ENCODE measurements at regions not wholly inside any gene's neighbourhood (a gene's known extent, or its start where the extent isn't known, plus 50 kb on each side); places are given as distances from the start of the nearest gene placed in this dataset.
"Not testable (repeated sequence)": the region's sequence is repeated elsewhere in the genome, so short reads cannot be mapped to it uniquely, and the experiment has no call there.

- in situ Hi-C loops (cut with HindIII; ENCODE audit: low sequenced_read_pairs): not testable (repeated sequence)
These were observed 379.1 kb upstream of the PIK3R1 start for GRCh38 chr5:67836496-67836895.

- in situ Hi-C loops (cut with HindIII; ENCODE audit: low sequenced_read_pairs): no loop called here
These were observed 384.5 kb upstream of the PIK3R1 start for GRCh38 chr5:67831048-67831447.

- in situ Hi-C loops (cut with HindIII; ENCODE audit: low sequenced_read_pairs): no loop called here
These were observed 388.0 kb upstream of the PIK3R1 start for GRCh38 chr5:67827541-67827940.

GRCh38 chr5:67824852-67825251, 390.7 kb upstream of the PIK3R1 start:
- in situ Hi-C loops (cut with HindIII; ENCODE audit: low sequenced_read_pairs): no loop called here

GRCh38 chr5:67817652-67818051, 397.9 kb upstream of the PIK3R1 start:
- in situ Hi-C loops (cut with HindIII; ENCODE audit: low sequenced_read_pairs): no loop called here

GRCh38 chr5:67816456-67816855, 399.1 kb upstream of the PIK3R1 start:
- in situ Hi-C loops (cut with HindIII; ENCODE audit: low sequenced_read_pairs): no loop called here

- in situ Hi-C loops (cut with HindIII; ENCODE audit: low sequenced_read_pairs): no loop called here
These were observed 399.8 kb upstream of the PIK3R1 start for GRCh38 chr5:67815455-67816391.

- in situ Hi-C loops (cut with HindIII; ENCODE audit: low sequenced_read_pairs): no loop called here
These were observed 400.8 kb upstream of the PIK3R1 start for GRCh38 chr5:67814569-67815311.

- in situ Hi-C loops (cut with HindIII; ENCODE audit: low sequenced_read_pairs): no loop called here
These were observed 401.5 kb upstream of the PIK3R1 start for GRCh38 chr5:67813877-67814539.

- in situ Hi-C loops (cut with HindIII; ENCODE audit: low sequenced_read_pairs): no loop called here
These were observed 406.0 kb upstream of the PIK3R1 start for GRCh38 chr5:67809589-67809988.

- in situ Hi-C loops (cut with HindIII; ENCODE audit: low sequenced_read_pairs): no loop called here
These were observed 407.2 kb upstream of the PIK3R1 start for GRCh38 chr5:67808340-67808739.

- in situ Hi-C loops (cut with HindIII; ENCODE audit: low sequenced_read_pairs): no loop called here
These were observed 408.1 kb upstream of the PIK3R1 start for GRCh38 chr5:67807439-67807888.

- in situ Hi-C loops (cut with HindIII; ENCODE audit: low sequenced_read_pairs): no loop called here
These were observed 408.7 kb upstream of the PIK3R1 start for GRCh38 chr5:67806654-67807438.

- in situ Hi-C loops (cut with HindIII; ENCODE audit: low sequenced_read_pairs): no loop called here
These were observed 409.7 kb upstream of the PIK3R1 start for GRCh38 chr5:67805666-67806348.

- in situ Hi-C loops (cut with HindIII; ENCODE audit: low sequenced_read_pairs): no loop called here
These were observed 412.8 kb upstream of the PIK3R1 start for GRCh38 chr5:67802766-67803165.

GRCh38 chr5:67799732-67800234, 415.8 kb upstream of the PIK3R1 start:
- in situ Hi-C loops (cut with HindIII; ENCODE audit: low sequenced_read_pairs): no loop called here

- in situ Hi-C loops (cut with HindIII; ENCODE audit: low sequenced_read_pairs): not testable (repeated sequence)
These were observed 417.1 kb upstream of the PIK3R1 start for GRCh38 chr5:67798470-67798869.

- in situ Hi-C loops (cut with HindIII; ENCODE audit: low sequenced_read_pairs): no loop called here
These were observed 419.6 kb upstream of the PIK3R1 start for GRCh38 chr5:67795781-67796477.

- in situ Hi-C loops (cut with HindIII; ENCODE audit: low sequenced_read_pairs): no loop called here
These were observed 421.6 kb upstream of the PIK3R1 start for GRCh38 chr5:67793966-67794365.

Data from DLD1 (cell line).